MCF 10A (cell line): ENCODE measurements at regions not wholly inside any gene's neighbourhood (a gene's known extent, or its start where the extent isn't known, plus 50 kb on each side); places are given as distances from the start of the nearest gene placed in this dataset.
A peak's percentile ranks its signal among the peaks of the same experiment; 100 is the strongest.
"Not testable (repeated sequence)": the region's sequence is repeated elsewhere in the genome, so short reads cannot be mapped to it uniquely, and the experiment has no call there.

Experiments
- BruUV-seq: library from RNA; stranded (reverse); fragments of 400-500 nt; replicated peaks from 2 replicates; lab custom pipeline; 2021; lab: Mats Ljungman, UMichigan
- CTCF ChIA-PET: fragments of 300-600 bp; sonication (Branson Sonifier 250); formaldehyde crosslinking; extraction: SDS; loops from one replicate; lab custom pipeline; 2021; ENCODE audit warnings: antibody characterized with exemption, inconsistent platforms; lab: Yijun Ruan, JAX
- POLR2A ChIA-PET: fragments of 300-600, 350-650 bp; sonication (Branson Sonifier 250); formaldehyde crosslinking; extraction: SDS; loops from one replicate; lab custom pipeline; 2020; ENCODE audit warnings: antibody characterized with exemption, inconsistent platforms; lab: Yijun Ruan, JAX
- DNase-seq: peaks from one replicate; pipeline ENCODE4 v3.0.0-alpha.2; 2018; ENCODE audit not compliant: unreplicated experiment
- H3K27ac Mint-ChIP-seq: one replicate; pipeline ENCODE4 v1.8.0; 2022; ENCODE audit warnings: mild to moderate bottlenecking, low read depth, mixed read lengths; ENCODE audit not compliant: unreplicated experiment
- H3K27me3 Mint-ChIP-seq: one replicate; pipeline ENCODE4 v1.8.0; 2022; ENCODE audit warnings: mixed read lengths; ENCODE audit not compliant: insufficient read depth, unreplicated experiment
- H3K36me3 Mint-ChIP-seq: one replicate; pipeline ENCODE4 v1.8.0; 2022; ENCODE audit warnings: mild to moderate bottlenecking, moderate library complexity, mixed read lengths; ENCODE audit not compliant: insufficient read depth, unreplicated experiment
- H3K4me1 Mint-ChIP-seq: one replicate; pipeline ENCODE4 v1.8.0; 2022; ENCODE audit warnings: mixed read lengths; ENCODE audit not compliant: insufficient read depth, unreplicated experiment
- H3K4me3 Mint-ChIP-seq: one replicate; pipeline ENCODE4 v1.8.0; 2022; ENCODE audit warnings: mild to moderate bottlenecking, moderate library complexity, mixed read lengths; ENCODE audit not compliant: unreplicated experiment
- H3K9me3 Mint-ChIP-seq: one replicate; pipeline ENCODE4 v1.8.0; 2022; ENCODE audit warnings: mixed read lengths; ENCODE audit not compliant: unreplicated experiment
- CTCF ChIP-seq: fragments of 200-600 bp; IDR thresholded peaks from one replicate; pipeline ENCODE4 v1.8.0; 2022; ENCODE audit warnings: antibody characterized with exemption, mild to moderate bottlenecking; ENCODE audit not compliant: unreplicated experiment
- intact Hi-C: fragments of 100-400 bp; cut with micrococcal nuclease; formaldehyde crosslinking; loops from 2 replicates; pipeline ENCODE4 v1.14.1; 2022

- intact Hi-C loops, result no loop called here
- CTCF ChIA-PET, result interaction anchor here (0.6 kb wide), 1 partner anchor 151 kb away, joined by 3 read pairs; no protein-coding TSS in a partner anchor
- Mint-ChIP-seq H3K36me3 (no peaks in the 10 kb centered on the region), H3K4me3 (no peak overlapping the region), H3K4me1 (peaks cover 10% of the 10 kb centered on the region), H3K27ac (no peak overlapping the region), H3K9me3 (peaks cover 18% of the 10 kb centered on the region), H3K27me3 (no peaks in the 10 kb centered on the region)
- BruUV-seq, result no TSS peak
- no peak for TF ChIP-seq CTCF
- peak; percentile 30 for DNase-seq
- POLR2A ChIA-PET, result no interaction called here
Measured at GRCh38 chrX:65874765-65875164, 165.1 kb downstream of the VSIG4 start.

GRCh38 chrX:65874110-65874509, 165.8 kb downstream of the VSIG4 start:
- Mint-ChIP-seq H3K4me1 (peaks cover 10% of the 10 kb centered on the region), H3K27me3 (no peaks in the 10 kb centered on the region), H3K9me3 (peaks cover 18% of the 10 kb centered on the region), H3K27ac (no peak overlapping the region), H3K4me3 (no peak overlapping the region), H3K36me3 (no peaks in the 10 kb centered on the region)
- no TSS peak for BruUV-seq
- POLR2A ChIA-PET, result interaction anchor here (0.6 kb wide), 1 partner anchor 126 kb away, joined by 4 read pairs; no protein-coding TSS in a partner anchor
- no peak for DNase-seq
- intact Hi-C loops, result no loop called here
- CTCF ChIA-PET, result interaction anchor here (0.6 kb wide), 1 partner anchor 152 kb away, joined by 3 read pairs; no protein-coding TSS in a partner anchor
- TF ChIP-seq CTCF, result no peak

GRCh38 chrX:65873385-65873784, 166.5 kb downstream of the VSIG4 start:
- intact Hi-C loops, result no loop called here
- H3K36me3 Mint-ChIP-seq, result no peaks in the 10 kb centered on the region
- ChIA-PET CTCF (no interaction called here), POLR2A (interaction anchor here (0.6 kb wide), 1 partner anchor 125 kb away, joined by 4 read pairs; no protein-coding TSS in a partner anchor)
- peaks cover 10% of the 10 kb centered on the region for H3K4me1 Mint-ChIP-seq
- no peak overlapping the region for H3K4me3 Mint-ChIP-seq
- DNase-seq, result no peak
- H3K9me3 Mint-ChIP-seq, result peaks cover 13% of the 10 kb centered on the region
- no peaks in the 10 kb centered on the region for H3K27me3 Mint-ChIP-seq
- TF ChIP-seq CTCF, result no peak
- H3K27ac Mint-ChIP-seq, result no peak overlapping the region
- BruUV-seq, result no TSS peak

GRCh38 chrX:65871671-65872311, 168.1 kb downstream of the VSIG4 start:
- TF ChIP-seq CTCF, result peak; percentile 16
- intact Hi-C loops, result loop anchor here (1.0 kb wide), 1 partner anchor 115 kb away; no protein-coding TSS in a partner anchor
- no TSS peak for BruUV-seq
- peak; percentile 84 for DNase-seq
- POLR2A ChIA-PET, result no interaction called here
- Mint-ChIP-seq H3K27ac (no peak overlapping the region), H3K27me3 (no peaks in the 10 kb centered on the region), H3K9me3 (peaks cover 8% of the 10 kb centered on the region), H3K36me3 (no peaks in the 10 kb centered on the region), H3K4me1 (peaks cover 10% of the 10 kb centered on the region), H3K4me3 (no peak overlapping the region)
- CTCF ChIA-PET, result interaction anchor here (0.6 kb wide), 1 partner anchor 317 kb away, joined by 3 read pairs; no protein-coding TSS in a partner anchor

- H3K4me1 Mint-ChIP-seq, CTCF ChIA-PET, DNase-seq, H3K4me3 Mint-ChIP-seq, H3K9me3 Mint-ChIP-seq, intact Hi-C loops, H3K36me3 Mint-ChIP-seq, H3K27ac Mint-ChIP-seq, BruUV-seq, H3K27me3 Mint-ChIP-seq, POLR2A ChIA-PET: not testable (repeated sequence)
Measured at GRCh38 chrX:65870544-65870943, 169.3 kb downstream of the VSIG4 start.
